GM12878 (cell line): ENCODE measurements at regions not wholly inside any gene's neighbourhood (a gene's known extent, or its start where the extent isn't known, plus 50 kb on each side); places are given as distances from the start of the nearest gene placed in this dataset.

Experiments used
- ATF3 ChIP-seq: IDR thresholded peaks from 2 replicates; pipeline ENCODE4 v1.6.1; 2011; ENCODE audit warnings: low read depth, mild to moderate bottlenecking, low read length, moderate library complexity, borderline replicate concordance; ENCODE audit errors: extremely low read depth
- EP300 ChIP-seq, 2 experiments: fragments of 150-350 bp in 1 of 2; IDR thresholded peaks; 2 replicates each; pipeline ENCODE4 v1.6.1; 2011 to 2012; ENCODE audit warnings: low read depth in 2 of 2, low read length in 2 of 2, borderline replicate concordance in 1 of 2, improper control_type of control experiment in 1 of 2, inconsistent platforms in 1 of 2; ENCODE audit not compliant: control insufficient read depth in 1 of 2
- POLR2A ChIP-seq: IDR thresholded peaks from 2 replicates; pipeline ENCODE4 v1.6.1; 2011; ENCODE audit warnings: low read depth, mild to moderate bottlenecking, low read length
- RAD21 ChIP-seq: IDR thresholded peaks from 2 replicates; pipeline ENCODE4 v1.6.1; 2011; ENCODE audit warnings: mild to moderate bottlenecking, low read depth, low read length, moderate library complexity; ENCODE audit not compliant: insufficient read depth
- REST ChIP-seq: IDR thresholded peaks from 2 replicates; pipeline ENCODE4 v1.6.1; 2012; ENCODE audit warnings: mild to moderate bottlenecking, low read depth, low read length
- RFX5 ChIP-seq: IDR thresholded peaks from 2 replicates; pipeline ENCODE4 v1.6.1; 2011; ENCODE audit warnings: low read depth, low read length, improper control_type of control experiment
- SIN3A ChIP-seq: IDR thresholded peaks from 2 replicates; pipeline ENCODE4 v1.6.1; 2012; ENCODE audit warnings: low read depth, low read length, improper control_type of control experiment
- SMAD5 ChIP-seq: IDR thresholded peaks from 2 replicates; pipeline ENCODE4 v1.6.1; 2016; ENCODE audit warnings: antibody characterized with exemption, low read depth
- SREBF2 ChIP-seq: IDR thresholded peaks from 2 replicates; pipeline ENCODE4 v1.6.1; 2012; ENCODE audit warnings: mild to moderate bottlenecking, low read length
- STAT3 ChIP-seq: IDR thresholded peaks from 2 replicates; pipeline ENCODE4 v1.6.1; 2011; ENCODE audit warnings: low read depth, low read length, improper control_type of control experiment
- USF2 ChIP-seq: IDR thresholded peaks from 2 replicates; pipeline ENCODE4 v1.6.1; 2011; ENCODE audit warnings: low read depth, low read length, improper control_type of control experiment, borderline replicate concordance
- ZBTB4 ChIP-seq: fragments of 450-650 bp; formaldehyde crosslinking; IDR thresholded peaks from 2 replicates; pipeline ENCODE4 v1.4.0; 2022; ENCODE audit warnings: mild to moderate bottlenecking, moderate library complexity

- TF ChIP-seq POLR2A = no peak
- no peak for TF ChIP-seq SMAD5
- no peak for TF ChIP-seq RFX5
- no peak for TF ChIP-seq RAD21
- no peak for TF ChIP-seq SREBF2
- no peak for TF ChIP-seq EP300 (IDR thresholded peaks at IDR 0.05; ENCODE audit: borderline replicate concordance in 1 of 2, control insufficient read depth in 1 of 2, low read depth in 2 of 2, low read length in 2 of 2)
- TF ChIP-seq ZBTB4 (CRISPR knock-in tag) = no peak
- TF ChIP-seq ATF3 = no peak
- TF ChIP-seq SIN3A = no peak
- TF ChIP-seq REST = no peak
- no peak for TF ChIP-seq STAT3
- no peak for TF ChIP-seq USF2
Measured at GRCh38 chr14:48127674-48128073, 452.3 kb upstream of the MDGA2 start.
